Fibroblast of the aortic adventitia (primary cell): ENCODE measurements at regions not wholly inside any gene's neighbourhood (a gene's known extent, or its start where the extent isn't known, plus 50 kb on each side); places are given as distances from the start of the nearest gene placed in this dataset.
A peak's percentile ranks its signal among the peaks of the same experiment; 100 is the strongest.

ENCODE experiments used
- DNase-seq: peaks from one replicate; pipeline ENCODE4 v3.0.0-alpha.2; 2010; ENCODE audit warnings: low read depth
- H3K4me3 ChIP-seq: 2 replicates; pipeline ENCODE4 v1.5.1; 2011; ENCODE audit warnings: low read depth, mild to moderate bottlenecking, control low read depth, low read length, moderate library complexity
- CTCF ChIP-seq: IDR thresholded peaks from 2 replicates; pipeline ENCODE4 v1.5.1; 2011; ENCODE audit warnings: mild to moderate bottlenecking, low read length, control low read depth, inconsistent platforms; ENCODE audit not compliant: insufficient read depth

- no peak overlapping the region for H3K4me3 ChIP-seq
- no peak for TF ChIP-seq CTCF
- DNase-seq, result no peak
These were observed 53.5 kb upstream of the EPB41L4A start for GRCh38 chr5:112472614-112473013.

GRCh38 chr5:112473989-112474388, 54.9 kb upstream of the EPB41L4A start:
- no peak overlapping the region for H3K4me3 ChIP-seq
- no peak for DNase-seq
- TF ChIP-seq CTCF, result no peak

GRCh38 chr5:112475747-112476365, 56.8 kb upstream of the EPB41L4A start:
- no peak overlapping the region for H3K4me3 ChIP-seq
- TF ChIP-seq CTCF, result no peak
- DNase-seq, result no peak

GRCh38 chr5:112479418-112479817, 60.3 kb upstream of the EPB41L4A start:
- peak; percentile 63 for DNase-seq
- no peak overlapping the region for H3K4me3 ChIP-seq
- no peak for TF ChIP-seq CTCF

GRCh38 chr5:112480501-112480900, 61.4 kb upstream of the EPB41L4A start:
- no peak for DNase-seq
- H3K4me3 ChIP-seq, result no peak overlapping the region
- no peak for TF ChIP-seq CTCF

- DNase-seq, result no peak
- H3K4me3 ChIP-seq, result no peak overlapping the region
- no peak for TF ChIP-seq CTCF
These were observed 64.6 kb upstream of the EPB41L4A start for GRCh38 chr5:112483704-112484103.

GRCh38 chr5:112485934-112486355, 66.9 kb upstream of the EPB41L4A start:
- H3K4me3 ChIP-seq, result no peak overlapping the region
- no peak for DNase-seq
- TF ChIP-seq CTCF, result no peak
